Fibroblast of pulmonary artery (primary cell): ENCODE measurements at regions not wholly inside any gene's neighbourhood (a gene's known extent, or its start where the extent isn't known, plus 50 kb on each side); places are given as distances from the start of the nearest gene placed in this dataset.

Experiments
- DNase-seq: peaks from one replicate; pipeline ENCODE4 v3.0.0-alpha.2; 2010; ENCODE audit warnings: low read depth
- H3K4me3 ChIP-seq: replicated peaks from 2 replicates; pipeline ENCODE4 v1.5.1; 2011; ENCODE audit warnings: low read depth, mild to moderate bottlenecking, control low read depth, low read length, moderate library complexity
- TF ChIP-seq, protein P1 (sequence below): IDR thresholded peaks from 2 replicates; pipeline ENCODE4 v1.5.1; 2011; ENCODE audit warnings: mild to moderate bottlenecking, control low read depth, low read length, inconsistent platforms; ENCODE audit errors: missing control alignments

DNA sequence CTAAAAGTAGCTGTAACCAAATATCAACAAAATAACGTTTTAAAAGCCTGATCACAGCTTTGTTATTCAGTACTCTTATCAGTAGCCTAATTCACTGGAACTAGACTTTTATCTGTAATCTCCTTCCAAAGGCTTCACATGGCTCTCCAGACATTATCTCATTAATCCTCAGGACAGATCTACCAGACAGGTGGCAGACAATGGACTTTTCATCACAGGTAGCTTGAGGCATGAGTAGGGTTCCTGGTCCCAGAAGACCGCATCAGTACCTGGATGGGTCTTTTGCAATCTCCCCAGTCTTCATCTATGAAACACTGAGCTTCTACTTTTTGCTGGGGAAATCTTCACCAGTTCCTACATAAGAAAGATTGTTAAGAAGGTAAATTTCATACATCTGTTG is 132.2 kb upstream of the FOXD3 start:
- TF ChIP-seq, protein P1, sequence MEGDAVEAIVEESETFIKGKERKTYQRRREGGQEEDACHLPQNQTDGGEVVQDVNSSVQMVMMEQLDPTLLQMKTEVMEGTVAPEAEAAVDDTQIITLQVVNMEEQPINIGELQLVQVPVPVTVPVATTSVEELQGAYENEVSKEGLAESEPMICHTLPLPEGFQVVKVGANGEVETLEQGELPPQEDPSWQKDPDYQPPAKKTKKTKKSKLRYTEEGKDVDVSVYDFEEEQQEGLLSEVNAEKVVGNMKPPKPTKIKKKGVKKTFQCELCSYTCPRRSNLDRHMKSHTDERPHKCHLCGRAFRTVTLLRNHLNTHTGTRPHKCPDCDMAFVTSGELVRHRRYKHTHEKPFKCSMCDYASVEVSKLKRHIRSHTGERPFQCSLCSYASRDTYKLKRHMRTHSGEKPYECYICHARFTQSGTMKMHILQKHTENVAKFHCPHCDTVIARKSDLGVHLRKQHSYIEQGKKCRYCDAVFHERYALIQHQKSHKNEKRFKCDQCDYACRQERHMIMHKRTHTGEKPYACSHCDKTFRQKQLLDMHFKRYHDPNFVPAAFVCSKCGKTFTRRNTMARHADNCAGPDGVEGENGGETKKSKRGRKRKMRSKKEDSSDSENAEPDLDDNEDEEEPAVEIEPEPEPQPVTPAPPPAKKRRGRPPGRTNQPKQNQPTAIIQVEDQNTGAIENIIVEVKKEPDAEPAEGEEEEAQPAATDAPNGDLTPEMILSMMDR = no peak
- no peak for DNase-seq
- H3K4me3 ChIP-seq = no peak overlapping the region

DNA sequence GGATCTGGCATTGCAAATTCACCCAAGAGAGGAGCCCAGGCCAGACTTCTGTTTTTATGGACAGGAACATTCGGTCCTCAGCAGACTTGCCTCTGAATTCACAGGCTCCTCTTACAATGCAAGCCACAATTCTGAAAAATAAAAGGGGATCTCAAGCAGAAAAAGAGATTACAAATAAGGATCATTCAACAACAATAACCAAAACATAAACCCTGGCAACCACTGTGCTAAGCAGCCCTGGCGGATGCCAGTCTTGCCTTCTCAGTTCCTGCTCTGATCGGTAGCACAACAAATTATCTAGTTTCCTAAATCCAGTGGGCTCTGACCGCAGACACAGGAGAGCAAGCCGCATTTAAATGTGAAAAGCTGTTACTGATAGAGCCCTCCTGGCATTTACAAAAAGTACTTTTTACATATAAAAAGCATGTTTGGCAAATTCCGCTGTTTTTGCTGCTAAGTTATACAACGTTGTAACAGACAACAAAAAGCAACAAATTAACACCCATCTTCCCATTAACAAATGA is 123.4 kb upstream of the FOXD3 start:
- H3K4me3 ChIP-seq = no peak overlapping the region
- TF ChIP-seq, protein P1 = no peak
- DNase-seq = no peak

DNA sequence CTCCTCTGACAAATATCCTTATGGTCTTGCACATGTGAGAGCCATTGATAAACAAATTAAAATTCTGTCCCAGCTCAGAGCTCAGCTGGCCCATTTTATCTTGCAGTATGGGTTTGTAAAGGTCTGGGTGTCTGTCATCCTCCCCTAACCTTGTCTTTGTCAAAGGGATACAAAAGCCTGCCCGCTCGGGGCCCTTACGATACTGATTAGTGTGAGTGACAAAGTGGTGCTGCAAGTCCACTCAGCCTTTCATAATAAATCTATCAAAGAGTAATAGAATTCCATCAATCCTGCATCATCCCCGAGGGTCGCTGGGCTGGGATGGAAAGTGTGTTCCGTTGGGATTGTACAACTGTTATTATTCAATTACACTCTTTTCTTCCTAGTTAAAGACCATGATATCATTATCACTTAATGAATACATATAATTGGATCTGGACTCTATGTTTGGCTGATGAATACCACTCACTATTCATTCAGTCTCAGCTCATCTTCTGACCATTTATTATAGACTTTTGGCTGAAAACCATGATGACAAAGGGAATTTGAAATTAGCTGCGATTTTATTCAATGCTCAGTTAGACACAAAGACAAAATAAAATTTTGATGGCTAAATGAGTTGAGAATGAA is 122.5 kb upstream of the FOXD3 start:
- H3K4me3 ChIP-seq = no peak overlapping the region
- DNase-seq = no peak
- TF ChIP-seq, protein P1 = no peak

DNA sequence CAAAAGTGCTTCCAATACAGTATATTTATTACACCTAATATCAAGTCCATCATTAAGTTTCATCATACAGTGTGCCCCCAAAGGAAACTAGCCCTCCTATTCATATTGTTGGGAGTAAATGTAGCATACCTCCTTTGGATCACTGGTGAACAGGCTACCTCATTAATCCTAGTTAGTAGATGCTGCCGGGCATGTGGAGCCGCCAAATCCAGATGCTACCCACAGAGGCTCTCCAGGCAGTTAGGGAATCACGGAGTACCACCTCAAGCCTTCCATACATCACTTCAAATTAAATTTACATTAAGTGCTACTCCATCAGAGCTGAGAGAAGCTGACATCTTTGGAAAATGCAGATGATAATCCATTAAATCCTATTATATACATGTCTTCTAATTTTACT is 121.7 kb upstream of the FOXD3 start:
- DNase-seq = no peak
- TF ChIP-seq, protein P1 = no peak
- H3K4me3 ChIP-seq = no peak overlapping the region

DNA sequence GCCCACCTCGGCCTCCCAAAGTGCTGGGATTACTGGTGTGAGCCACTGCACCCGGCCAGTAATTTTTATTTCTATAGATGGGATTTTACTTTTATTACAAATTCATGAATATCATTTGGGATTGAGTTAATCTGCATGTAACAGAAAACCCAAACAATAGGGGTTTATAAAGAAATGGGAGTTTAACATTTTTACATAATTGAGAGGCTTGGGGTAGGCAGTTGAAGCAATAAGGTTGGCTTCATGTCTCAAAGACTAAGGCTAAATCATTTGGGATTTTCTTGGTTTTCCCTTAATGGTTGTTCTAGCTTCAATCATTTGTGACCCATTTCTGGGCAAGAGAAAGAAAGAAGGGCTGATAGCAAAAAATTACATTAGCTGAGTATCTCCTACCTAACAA is 118.7 kb upstream of the FOXD3 start:
- H3K4me3 ChIP-seq = no peak overlapping the region
- TF ChIP-seq, protein P1 = no peak
- DNase-seq = no peak

DNA sequence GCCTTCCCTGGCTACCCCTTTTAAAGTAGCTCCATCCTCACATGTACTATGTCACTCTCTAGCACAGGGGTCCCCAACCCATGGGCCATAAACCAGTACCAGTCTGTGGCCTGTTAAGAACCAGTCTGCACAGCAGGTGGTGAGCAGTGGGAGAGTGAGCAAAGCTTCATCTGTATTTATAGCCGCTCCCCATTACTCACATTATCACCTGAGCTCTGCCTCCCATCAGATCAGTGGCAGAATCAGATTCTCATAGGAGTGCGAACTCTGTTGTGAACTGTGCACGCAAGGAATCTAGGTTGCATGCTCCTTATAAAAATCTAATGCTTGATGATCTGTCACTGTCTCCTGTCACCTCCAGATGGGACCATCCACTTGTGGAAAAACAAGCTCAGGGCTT is 116.6 kb upstream of the FOXD3 start:
- no peak overlapping the region for H3K4me3 ChIP-seq
- TF ChIP-seq, protein P1 = no peak
- no peak for DNase-seq

DNA sequence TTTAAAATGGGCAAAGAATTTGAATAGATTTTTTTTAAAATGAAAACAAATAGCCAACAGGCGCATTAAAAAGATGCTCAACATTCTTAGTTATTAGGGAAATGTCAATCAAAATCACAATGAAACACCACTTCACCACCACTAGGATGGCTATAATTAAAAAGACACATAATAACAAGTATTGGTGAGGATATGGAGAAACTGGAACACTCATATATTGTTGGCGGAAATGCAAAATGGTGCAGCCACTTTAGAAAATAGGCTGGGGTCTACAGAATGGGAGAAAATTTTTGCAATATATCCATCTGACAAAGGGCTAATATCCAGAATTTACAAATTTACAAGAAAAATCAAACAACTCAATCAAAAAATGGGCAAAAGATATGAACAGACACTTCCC is 107.8 kb upstream of the FOXD3 start:
- TF ChIP-seq, protein P1 = no peak
- DNase-seq = no peak
- no peak overlapping the region for H3K4me3 ChIP-seq
